Esophagus squamous epithelium (tissue), 5 donors: ENCODE measurements at regions not wholly inside any gene's neighbourhood (a gene's known extent, or its start where the extent isn't known, plus 50 kb on each side); places are given as distances from the start of the nearest gene placed in this dataset.

Source experiments
- DNase-seq: peaks from one replicate; lab custom pipeline; 2025; lab: John Stamatoyannopoulos, UW
- H3K27ac ChIP-seq, 4 donors: fragments of 200-600 bp; sonication (generic); one replicate each; pipeline ENCODE4 v1.5.1; 2016 to 2019; ENCODE audit warnings: mild to moderate bottlenecking in 1 of 4
- H3K27me3 ChIP-seq, 4 donors: fragments of 200-600 bp; sonication (generic); 1 replicate in 3 of 4; 2 replicates in 1 of 4; pipeline versions ENCODE4 v1.5.1 to v1.6.0; 2017 to 2021; ENCODE audit warnings: antibody characterized with exemption in 1 of 4
- H3K36me3 ChIP-seq, 3 donors: fragments of 200-600 bp; sonication (generic); one replicate each; pipeline ENCODE4 v1.5.1; 2016 to 2019
- H3K4me1 ChIP-seq, 3 donors: fragments of 200-600 bp; sonication (generic); one replicate each; pipeline ENCODE4 v1.5.1; 2017 to 2019
- H3K4me3 ChIP-seq, 4 donors: fragments of 200-600 bp; sonication (generic); 1 replicate in 3 of 4; 2 replicates in 1 of 4; pipeline ENCODE4 v1.5.1; 2016 to 2019; ENCODE audit warnings: mild to moderate bottlenecking in 2 of 4, moderate library complexity in 1 of 4
- H3K9me3 ChIP-seq, 3 donors: fragments of 200-600 bp; sonication (generic); one replicate each; pipeline ENCODE4 v1.5.1; 2016 to 2019
- POLR2A ChIP-seq, 4 donors: fragments of 450-650 bp; IDR thresholded peaks; one replicate each; pipeline ENCODE4 v1.6.1; 2017; ENCODE audit warnings: antibody characterized with exemption in 4 of 4, mild to moderate bottlenecking in 4 of 4, moderate library complexity in 3 of 4
- WGBS, 2 donors: methylation state at CpG; one replicate each; pipeline ENCODE4 v1.1.5; 2018; 5-methylcytosine and 5-hydroxymethylcytosine counted together
- intact Hi-C: fragments of 100-400 bp; cut with DNase I; formaldehyde crosslinking; loops from one replicate; pipeline ENCODE4 v1.15.0; 2022
- TF ChIP-seq, protein P1 (sequence below), 6 experiments: fragments of 450-650 bp in 4 of 6; fragments of 200-600 bp in 2 of 6; sonication (generic) in 2 of 6; IDR thresholded peaks; one replicate each; pipeline ENCODE4 v1.5.1; 2016 to 2019; ENCODE audit warnings: antibody characterized with exemption in 6 of 6, mild to moderate bottlenecking in 4 of 6, moderate library complexity in 4 of 6
- donor health status: DM: yes; HTN: yes; CAD: no.

DNA sequence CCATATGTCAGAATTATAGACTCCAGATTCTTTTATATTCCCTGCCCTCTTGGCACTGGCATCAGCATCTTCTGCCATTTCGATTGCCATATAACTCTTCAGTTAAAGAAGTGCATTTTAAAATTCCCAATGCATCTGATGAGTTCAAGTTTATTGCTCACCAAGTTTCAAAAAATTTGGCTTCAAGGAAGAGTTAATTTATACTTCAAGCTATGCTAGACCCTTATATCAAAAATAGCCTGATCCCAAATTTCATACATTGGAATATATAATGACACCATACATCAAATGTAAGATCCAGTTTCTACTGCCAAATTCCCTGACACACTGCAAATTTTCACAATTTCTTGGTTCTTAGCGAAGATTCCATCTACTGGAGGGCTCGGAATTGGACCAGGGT is 1058.6 kb downstream of the NTRK3 start:
- Histone ChIP-seq H3K4me1 (no peaks in the 10 kb centered on the region), H3K4me3 (no peak overlapping the region), H3K27ac (no peak overlapping the region), H3K9me3 (no peaks in the 10 kb centered on the region), H3K36me3 (no peaks in the 10 kb centered on the region), H3K27me3 (peaks cover 0 to 28% (median 0%) of the 10 kb centered on the region in 4 donors)
- DNase-seq, result no peak
- intact Hi-C loops, result no loop called here
- WGBS, 2 donors, result 67 to 71% methylated on average over 3 of the region's 3 CpGs
- no peak for TF ChIP-seq POLR2A (IDR thresholded peaks at IDR 0.05)
- TF ChIP-seq, protein P1, sequence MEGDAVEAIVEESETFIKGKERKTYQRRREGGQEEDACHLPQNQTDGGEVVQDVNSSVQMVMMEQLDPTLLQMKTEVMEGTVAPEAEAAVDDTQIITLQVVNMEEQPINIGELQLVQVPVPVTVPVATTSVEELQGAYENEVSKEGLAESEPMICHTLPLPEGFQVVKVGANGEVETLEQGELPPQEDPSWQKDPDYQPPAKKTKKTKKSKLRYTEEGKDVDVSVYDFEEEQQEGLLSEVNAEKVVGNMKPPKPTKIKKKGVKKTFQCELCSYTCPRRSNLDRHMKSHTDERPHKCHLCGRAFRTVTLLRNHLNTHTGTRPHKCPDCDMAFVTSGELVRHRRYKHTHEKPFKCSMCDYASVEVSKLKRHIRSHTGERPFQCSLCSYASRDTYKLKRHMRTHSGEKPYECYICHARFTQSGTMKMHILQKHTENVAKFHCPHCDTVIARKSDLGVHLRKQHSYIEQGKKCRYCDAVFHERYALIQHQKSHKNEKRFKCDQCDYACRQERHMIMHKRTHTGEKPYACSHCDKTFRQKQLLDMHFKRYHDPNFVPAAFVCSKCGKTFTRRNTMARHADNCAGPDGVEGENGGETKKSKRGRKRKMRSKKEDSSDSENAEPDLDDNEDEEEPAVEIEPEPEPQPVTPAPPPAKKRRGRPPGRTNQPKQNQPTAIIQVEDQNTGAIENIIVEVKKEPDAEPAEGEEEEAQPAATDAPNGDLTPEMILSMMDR (IDR thresholded peaks at IDR 0.05), result no peak

DNA sequence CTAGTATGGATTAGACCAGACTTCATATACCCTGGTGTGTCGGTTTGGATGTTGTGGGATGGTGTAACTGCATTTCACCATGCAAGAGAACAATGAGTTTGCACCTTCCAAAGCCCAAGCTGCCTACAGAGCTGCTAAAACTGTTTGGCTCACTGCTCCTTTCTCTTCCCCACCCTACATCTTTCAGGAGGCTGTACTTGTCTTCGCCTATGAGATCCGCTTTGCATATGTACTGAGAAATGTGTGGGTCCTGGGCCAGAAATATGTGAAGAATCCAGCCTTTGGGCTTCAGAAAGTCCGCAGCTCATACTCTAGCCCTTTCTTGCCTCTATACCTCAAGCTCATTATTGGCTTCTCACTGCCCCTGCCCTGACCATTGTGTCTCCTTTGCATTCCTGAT is 1060.0 kb downstream of the NTRK3 start:
- no peak for TF ChIP-seq POLR2A (IDR thresholded peaks at IDR 0.05)
- TF ChIP-seq, protein P1 (IDR thresholded peaks at IDR 0.05), result no peak
- intact Hi-C loops, result no loop called here
- Histone ChIP-seq H3K36me3 (no peaks in the 10 kb centered on the region), H3K27ac (no peak overlapping the region), H3K4me3 (no peak overlapping the region), H3K4me1 (no peaks in the 10 kb centered on the region), H3K27me3 (peaks cover 0 to 21% (median 0%) of the 10 kb centered on the region in 4 donors), H3K9me3 (no peaks in the 10 kb centered on the region)
- no peak for DNase-seq
- 70 to 87% methylated on average over 4 of the region's 4 CpGs for WGBS, 2 donors

DNA sequence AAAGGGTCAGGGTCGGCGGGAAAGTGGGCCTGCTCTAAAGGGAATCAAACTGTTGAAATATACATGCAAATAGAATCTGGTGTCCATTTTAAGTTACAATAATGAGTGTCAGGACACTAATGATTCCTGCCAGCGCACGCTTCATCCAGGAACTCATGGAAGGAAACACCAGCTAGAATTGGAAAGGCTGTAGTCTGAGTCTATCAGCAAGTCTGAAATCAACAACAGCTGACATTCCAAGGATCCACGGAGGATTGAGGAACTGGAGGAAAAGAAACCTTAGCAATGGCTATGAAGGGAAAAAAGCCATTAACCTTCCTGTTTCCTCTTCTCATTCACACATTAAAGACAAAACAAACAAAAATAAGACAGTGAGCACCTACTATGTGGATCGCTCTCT is 1063.1 kb downstream of the NTRK3 start:
- H3K27me3 ChIP-seq, result peaks cover 0 to 17% (median 0%) of the 10 kb centered on the region in 4 donors
- H3K9me3 ChIP-seq, result no peaks in the 10 kb centered on the region
- no peak for DNase-seq
- no peak overlapping the region for H3K4me3 ChIP-seq
- no peak for TF ChIP-seq POLR2A (IDR thresholded peaks at IDR 0.05)
- TF ChIP-seq, protein P1 (IDR thresholded peaks at IDR 0.05), result no peak
- intact Hi-C loops, result no loop called here
- H3K27ac ChIP-seq, result no peak overlapping the region
- H3K4me1 ChIP-seq, result no peaks in the 10 kb centered on the region
- 77 to 83% methylated on average over 6 of the region's 6 CpGs for WGBS, 2 donors
- no peaks in the 10 kb centered on the region for H3K36me3 ChIP-seq

DNA sequence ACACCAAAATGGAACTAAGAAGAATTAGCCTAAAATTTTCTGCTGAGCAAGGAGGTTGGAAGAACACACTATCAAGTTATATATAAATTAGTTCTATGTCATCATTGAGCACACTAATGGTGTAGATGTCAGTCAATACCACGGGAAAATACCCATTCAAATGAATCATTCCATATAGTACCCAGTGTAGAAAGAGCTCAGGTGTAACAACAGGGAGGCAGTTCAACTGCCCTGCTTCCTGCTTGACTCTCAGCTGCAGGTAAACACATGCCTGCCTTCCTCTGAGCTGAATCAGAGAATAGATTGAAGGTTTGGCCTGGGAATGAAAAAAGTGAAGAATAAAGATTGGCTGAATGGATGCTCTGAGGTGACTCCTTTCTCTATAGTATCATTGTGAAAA is 1088.0 kb downstream of the AGBL1 start:
- Histone ChIP-seq H3K4me3 (no peak overlapping the region), H3K4me1 (no peaks in the 10 kb centered on the region), H3K36me3 (no peaks in the 10 kb centered on the region), H3K27me3 (no peaks in the 10 kb centered on the region), H3K9me3 (no peaks in the 10 kb centered on the region), H3K27ac (no peak overlapping the region)
- no peak for DNase-seq
- intact Hi-C loops, result no loop called here
- WGBS, 2 donors, result 28 to 50% methylated on average over 1 of the region's 1 CpG
- TF ChIP-seq, protein P1 (IDR thresholded peaks at IDR 0.05), result no peak
- no peak for TF ChIP-seq POLR2A (IDR thresholded peaks at IDR 0.05)

DNA sequence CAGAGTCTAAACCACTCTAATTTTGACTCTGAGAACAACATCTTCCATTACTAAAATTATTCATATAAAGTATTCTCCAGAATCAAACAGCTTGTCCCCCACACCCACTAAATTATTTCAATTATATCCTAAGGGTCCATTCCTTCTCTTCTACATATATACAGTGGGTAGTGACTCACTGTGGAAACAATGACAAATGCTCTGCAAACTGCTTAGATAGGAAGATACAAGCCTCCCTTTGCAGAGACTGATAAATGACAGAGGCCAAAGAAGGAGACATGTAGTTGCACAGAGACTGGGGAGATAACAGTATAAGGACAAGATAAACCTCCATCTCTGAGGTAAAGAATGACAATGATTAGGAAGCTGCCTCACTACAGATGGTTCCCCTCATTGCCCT is 1087.4 kb downstream of the AGBL1 start:
- TF ChIP-seq, protein P1 (IDR thresholded peaks at IDR 0.05), result no peak
- no peak for TF ChIP-seq POLR2A (IDR thresholded peaks at IDR 0.05)
- Histone ChIP-seq H3K27me3 (no peaks in the 10 kb centered on the region), H3K9me3 (no peaks in the 10 kb centered on the region), H3K36me3 (no peaks in the 10 kb centered on the region), H3K4me3 (no peak overlapping the region), H3K4me1 (no peaks in the 10 kb centered on the region), H3K27ac (no peak overlapping the region)
- no peak for DNase-seq
- intact Hi-C loops, result no loop called here
